K562 (cell line): ENCODE measurements at regions not wholly inside any gene's neighbourhood (a gene's known extent, or its start where the extent isn't known, plus 50 kb on each side); places are given as distances from the start of the nearest gene placed in this dataset.

Experiments
- ATAC-seq: fragments of 200-7000 bp; cut with Tn5 transposase; 3 replicates; pipeline ENCODE4 v1.9.1; 2020; ENCODE audit warnings: moderate library complexity
- BruUV-seq: library from RNA; stranded (reverse); fragments of 400-500 nt; replicated peaks from 2 replicates; lab custom pipeline; 2021; lab: Mats Ljungman, UMichigan
- CTCF ChIA-PET: fragments of 300-600 bp; formaldehyde crosslinking; extraction: SDS; loops from one replicate; lab custom pipeline; 2021; ENCODE audit warnings: low intra/inter-chr PET ratio; lab: Yijun Ruan, JAX
- POLR2A ChIA-PET: fragments of 300-600, 350-650 bp; sonication (Branson Sonifier 250); formaldehyde crosslinking; extraction: SDS; loops from one replicate; lab custom pipeline; 2021; ENCODE audit warnings: antibody characterized with exemption, inconsistent platforms; lab: Yijun Ruan, JAX
- DNase-seq, 4 experiments: peaks; one replicate each; pipeline versions ENCODE4 v3.0.0 to v3.0.0-alpha.2; 2011 to 2018; ENCODE audit warnings: low spot score in 3 of 4, mixed read lengths in 3 of 4; ENCODE audit errors: extremely low read depth in 1 of 4
- FAIRE-seq: peaks from 2 replicates; lab custom pipeline; 2011; peaks lifted over from hg19 to GRCh38; lab: Jason Lieb, UNC
- H2AFZ ChIP-seq: 2 replicates; pipeline ENCODE4 v1.6.0; 2011; ENCODE audit warnings: low read depth, low read length, control low read depth, inconsistent platforms
- H3K27ac ChIP-seq: fragments of 200-600 bp; 3 replicates; pipeline ENCODE4 v1.8.0; 2011; ENCODE audit warnings: low read depth, mild to moderate bottlenecking, control low read depth, inconsistent platforms, low read length, moderate library complexity, mixed read lengths; ENCODE audit errors: extremely low read depth
- H3K27me3 ChIP-seq, 2 experiments: fragments of 300-600 bp in 1 of 2; 2 replicates in 1 of 2; 3 replicates in 1 of 2; pipeline versions ENCODE4 v1.6.0 to v1.8.0; 2011; ENCODE audit warnings: inconsistent platforms in 2 of 2, low read length in 2 of 2, mild to moderate bottlenecking in 1 of 2, mixed read lengths in 1 of 2, moderate library complexity in 1 of 2; ENCODE audit not compliant: control insufficient read depth in 2 of 2, insufficient read depth in 2 of 2
- H3K36me3 ChIP-seq: fragments of 300-600 bp; 3 replicates; pipeline ENCODE4 v1.8.0; 2011; ENCODE audit warnings: mild to moderate bottlenecking, low read length, inconsistent platforms; ENCODE audit not compliant: control insufficient read depth, insufficient read depth
- H3K4me1 ChIP-seq, 2 experiments: fragments of 200-600 bp in 1 of 2; replicated peaks in 1 of 2; 2 replicates in 1 of 2; 3 replicates in 1 of 2; pipeline versions ENCODE4 v1.5.1 to v1.8.0; 2011; ENCODE audit warnings: inconsistent platforms in 2 of 2, low read length in 2 of 2, mild to moderate bottlenecking in 1 of 2, mixed read lengths in 1 of 2, moderate library complexity in 1 of 2; ENCODE audit not compliant: control insufficient read depth in 2 of 2, insufficient read depth in 2 of 2
- H3K4me2 ChIP-seq: 2 replicates; pipeline ENCODE4 v1.6.1; 2011; ENCODE audit warnings: low read length, control low read depth, inconsistent platforms, mixed read lengths; ENCODE audit not compliant: insufficient read depth
- H3K4me3 ChIP-seq: fragments of 200-600 bp; sonication (generic), shearing (Covaris generic); 2 replicates; pipeline ENCODE4 v1.5.1; 2016; ENCODE audit warnings: control low read depth, inconsistent platforms
- H3K79me2 ChIP-seq: fragments of 200-600 bp; 3 replicates; pipeline ENCODE4 v1.8.0; 2011; ENCODE audit warnings: low read length, inconsistent platforms; ENCODE audit not compliant: control insufficient read depth, insufficient read depth
- H3K9ac ChIP-seq, 2 experiments: 2 replicates each; pipeline versions ENCODE4 v1.6.0 to v1.6.1; 2011; ENCODE audit warnings: low read depth in 2 of 2, low read length in 2 of 2, control low read depth in 1 of 2, inconsistent platforms in 1 of 2, mild to moderate bottlenecking in 1 of 2, mixed read lengths in 1 of 2; ENCODE audit not compliant: insufficient read depth in 1 of 2
- H3K9me1 ChIP-seq: one replicate; pipeline ENCODE4 v1.6.0; 2011; ENCODE audit warnings: inconsistent platforms, mild to moderate bottlenecking, low read length, moderate library complexity; ENCODE audit not compliant: control insufficient read depth, insufficient read depth
- H3K9me3 ChIP-seq: replicated peaks from 2 replicates; pipeline ENCODE4 v1.5.1; 2011; ENCODE audit warnings: low read depth, low read length, inconsistent platforms; ENCODE audit not compliant: control insufficient read depth, insufficient read depth
- H4K20me1 ChIP-seq: replicated peaks from 2 replicates; pipeline ENCODE4 v1.6.1; 2011; ENCODE audit warnings: low read length, inconsistent platforms, mixed read lengths; ENCODE audit not compliant: control insufficient read depth, insufficient read depth
- ATF1 ChIP-seq, 2 experiments: fragments of 450-650 bp in 1 of 2; IDR thresholded peaks; 2 replicates each; pipeline ENCODE4 v1.6.1; 2016; ENCODE audit warnings: missing compliant biosample characterization in 1 of 2, missing genetic modification characterization in 1 of 2
- KLF10 ChIP-seq: fragments of 250-450 bp; sonication (Bioruptor Pico); IDR thresholded peaks from 2 replicates; pipeline ENCODE4 v1.6.1; 2021; ENCODE audit warnings: matching md5 sums
- REST ChIP-seq, 2 experiments: fragments of 450-650 bp; formaldehyde crosslinking in 1 of 2; IDR thresholded peaks; 2 replicates each; pipeline versions ENCODE4 v1.4.0 to v1.6.1; 2014 to 2020; ENCODE audit warnings: mild to moderate bottlenecking in 2 of 2, borderline replicate concordance in 1 of 2, low read depth in 1 of 2
- ZNF57 ChIP-seq: fragments of 450-650 bp; formaldehyde crosslinking; IDR thresholded peaks from 2 replicates; pipeline ENCODE4 v1.4.0; 2020; ENCODE audit warnings: mild to moderate bottlenecking, moderate library complexity
- WGBS: fragments of 100-300 bp; shearing (Covaris generic); methylation state at CpG from one replicate; pipeline ENCODE4 v1.1.6; 2016; ENCODE audit warnings: low coverage, mixed read lengths; ENCODE audit not compliant: insufficient coverage; ENCODE audit errors: missing lambda C conversion rate; 5-methylcytosine and 5-hydroxymethylcytosine counted together
- in situ Hi-C: fragments of 300-500 bp; cut with MboI; formaldehyde crosslinking; loops from 4 replicates; pipeline ENCODE4 v1.15.0; 2018; ENCODE audit warnings: inconsistent platforms, mixed read lengths
- intact Hi-C: fragments of 100-400 bp; cut with micrococcal nuclease; formaldehyde crosslinking; loops from 2 replicates; pipeline ENCODE4 v1.14.2; 2022

- in situ Hi-C loops = no loop called here
- POLR2A ChIA-PET = no interaction called here
Observed at GRCh38 chr4:136000246-136000645, 1532.0 kb downstream of the PCDH18 start.

GRCh38 chr4:135994360-135994759 is 1537.9 kb downstream of the PCDH18 start:
- Histone ChIP-seq H3K27ac (no peak overlapping the region), H3K9ac (no peak overlapping the region), H4K20me1 (no peaks in the 10 kb centered on the region), H3K36me3 (no peaks in the 10 kb centered on the region), H3K9me3 (no peaks in the 10 kb centered on the region), H3K4me3 (no peak overlapping the region), H3K79me2 (no peaks in the 10 kb centered on the region), H2AFZ (no peak overlapping the region), H3K27me3 (no peaks in the 10 kb centered on the region), H3K4me2 (no peak overlapping the region), H3K9me1 (no peaks in the 10 kb centered on the region)
- 0% methylated on average over 7 of the region's 7 CpGs for WGBS
- ATAC-seq (no peak), DNase-seq (no peak), FAIRE-seq (no peak)
- CTCF ChIA-PET = no interaction called here
- BruUV-seq = no TSS peak
- in situ Hi-C loops (no loop called here), intact Hi-C loops (no loop called here)
- no peak for TF ChIP-seq KLF10 (CRISPR knock-in tag)
- no peak for TF ChIP-seq REST (IDR thresholded peaks at IDR 0.05; ENCODE audit: borderline replicate concordance)
- TF ChIP-seq REST (CRISPR knock-in tag; IDR thresholded peaks at IDR 0.05; ENCODE audit: low read depth) = no peak
- TF ChIP-seq, all 486 proteins: peak for 0
- H3K4me1 ChIP-seq = no peaks in the 10 kb centered on the region
- POLR2A ChIA-PET = no interaction called here

More at GRCh38 chr4:136000246-136000645, 1532.0 kb downstream of the PCDH18 start:
- Histone ChIP-seq H3K27ac (no peak overlapping the region), H3K9me1 (no peaks in the 10 kb centered on the region), H4K20me1 (no peaks in the 10 kb centered on the region), H3K4me3 (no peak overlapping the region), H3K36me3 (no peaks in the 10 kb centered on the region), H3K4me2 (no peak overlapping the region), H3K79me2 (no peaks in the 10 kb centered on the region), H3K9me3 (no peaks in the 10 kb centered on the region), H3K9ac (no peak overlapping the region), H2AFZ (no peak overlapping the region), H3K4me1 (no peaks in the 10 kb centered on the region), H3K27me3 (no peaks in the 10 kb centered on the region)
- FAIRE-seq (no peak), ATAC-seq (no peak), DNase-seq (no peak)
- CTCF ChIA-PET = no interaction called here
- 0% methylated on average over 1 of the region's 1 CpG for WGBS
- BruUV-seq = no TSS peak
- intact Hi-C loops = no loop called here
- TF ChIP-seq ATF1 (CRISPR knock-in tag; IDR thresholded peaks at IDR 0.05) = no peak
- no peak for TF ChIP-seq ATF1 (tag; IDR thresholded peaks at IDR 0.05)
- TF ChIP-seq ZNF57 = no peak
